ENCODE measurements at regions not wholly inside any gene's neighbourhood (a gene's known extent, or its start where the extent isn't known, plus 50 kb on each side); places are given as distances from the start of the nearest gene placed in this dataset.

DNA sequence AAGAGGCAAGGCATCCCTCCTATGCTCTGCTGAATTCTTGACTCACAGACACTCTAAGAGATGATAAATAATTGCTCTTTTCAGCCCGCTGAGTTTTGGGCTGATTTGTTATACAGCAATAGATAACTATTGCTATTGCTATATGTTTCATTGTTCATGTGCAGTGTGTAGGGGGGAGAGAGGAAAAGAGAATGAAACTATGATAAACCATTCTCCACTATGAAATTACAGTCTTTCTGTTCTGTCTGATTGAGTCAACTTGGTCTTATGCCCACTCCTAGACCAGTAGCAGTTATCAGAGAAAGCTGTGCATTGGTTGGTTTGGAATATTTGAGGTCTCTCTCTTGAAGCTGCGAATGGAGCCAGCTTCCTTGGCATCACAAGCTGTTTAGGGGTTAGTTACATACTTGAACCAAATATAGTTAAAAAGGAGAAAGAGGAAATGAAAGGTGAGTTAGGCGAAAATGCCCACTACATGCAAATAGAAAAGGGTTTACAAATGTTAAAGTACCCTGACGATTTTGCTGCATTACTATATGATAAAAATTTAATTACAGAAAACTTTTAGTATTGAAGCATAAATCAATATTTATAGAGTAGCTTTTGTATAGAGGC lies 136.3 kb upstream of the ACTBL2 start:
- TF ChIP-seq ZNF274 (IDR thresholded peaks at IDR 0.05; ENCODE audit: low read depth, low read length) = no peak
- TF ChIP-seq YY1 (IDR thresholded peaks at IDR 0.05; ENCODE audit: insufficient read depth, insufficient read length) = no peak
- no peak for TF ChIP-seq SUZ12 (IDR thresholded peaks at IDR 0.05; ENCODE audit: extremely low read depth, insufficient read depth, insufficient read length)
